NCI-H2107 treated with DMSO at 0.1 percent for 48 hours (cell line): ENCODE measurements at regions not wholly inside any gene's neighbourhood (a gene's known extent, or its start where the extent isn't known, plus 50 kb on each side); places are given as distances from the start of the nearest gene placed in this dataset.

Source experiments
- DNase-seq: peaks from one replicate; lab custom pipeline; 2025; ENCODE audit not compliant: unreplicated experiment; lab: John Stamatoyannopoulos, UW

DNA sequence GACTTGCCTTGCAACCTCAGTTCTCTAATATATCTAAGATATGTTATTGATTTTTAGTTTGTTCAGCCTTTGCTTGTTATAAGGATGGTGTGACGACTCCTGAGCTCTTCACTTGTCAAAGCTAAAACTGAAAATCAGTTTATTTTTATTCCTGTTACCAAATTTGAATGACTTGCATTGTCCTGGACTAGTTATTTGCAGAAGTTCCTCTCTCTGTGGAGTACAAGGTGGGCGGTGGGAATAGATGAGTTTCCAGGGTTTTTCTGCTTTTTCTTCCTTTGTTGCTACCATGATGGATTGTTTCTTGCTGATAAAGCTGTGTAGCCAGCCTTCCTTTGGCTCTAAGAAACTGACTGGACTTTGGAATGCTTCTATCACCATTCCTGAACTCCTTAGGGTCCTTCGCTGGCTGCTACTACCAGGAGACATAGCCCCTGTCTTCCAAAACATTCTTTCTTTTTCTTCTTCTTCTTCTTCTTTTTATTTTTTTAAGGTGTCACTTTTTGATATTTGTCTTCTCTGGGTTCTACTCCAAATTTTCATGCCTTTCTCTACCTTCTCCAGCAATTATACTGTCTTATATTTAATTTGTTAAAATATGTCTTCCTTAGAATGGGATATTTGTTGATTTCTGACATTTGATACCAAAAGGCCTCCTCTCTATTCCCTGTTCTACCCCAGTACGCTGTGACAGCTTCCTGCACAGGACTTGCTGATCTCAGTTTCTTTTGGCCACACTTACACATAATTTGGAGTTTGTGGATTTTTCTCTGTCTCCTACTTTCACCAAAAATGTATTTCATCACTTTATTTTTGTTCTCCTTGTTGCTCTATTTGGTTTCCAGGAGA is 145.1 kb upstream of the THRB start:
- DNase-seq = no peak

DNA sequence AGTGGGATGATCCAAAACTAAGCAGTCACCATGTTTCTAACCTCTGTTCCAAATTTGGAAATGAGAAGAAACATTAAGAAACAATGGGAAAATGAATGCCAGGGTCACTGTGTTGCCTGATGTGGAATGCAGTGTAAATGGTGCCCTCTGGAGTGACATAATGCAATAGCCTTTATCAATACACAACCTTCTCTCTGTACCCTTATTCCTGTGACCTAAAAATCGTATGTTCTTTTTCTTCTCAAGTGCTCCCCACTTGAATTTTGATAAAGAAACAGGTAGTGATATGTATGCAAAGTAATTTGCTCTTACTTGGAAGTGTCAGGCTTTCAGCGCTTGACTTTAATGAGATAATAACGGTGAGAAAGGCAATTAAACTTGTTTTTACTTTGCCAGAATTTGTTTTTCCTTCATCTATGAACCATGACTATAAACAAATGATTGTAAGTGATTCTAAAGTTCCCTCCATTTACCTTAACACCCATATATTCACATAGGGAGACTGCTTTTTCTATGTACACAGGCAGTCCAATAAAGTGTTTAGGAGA is 145.8 kb upstream of the THRB start:
- peak; percentile 20 for DNase-seq

DNA sequence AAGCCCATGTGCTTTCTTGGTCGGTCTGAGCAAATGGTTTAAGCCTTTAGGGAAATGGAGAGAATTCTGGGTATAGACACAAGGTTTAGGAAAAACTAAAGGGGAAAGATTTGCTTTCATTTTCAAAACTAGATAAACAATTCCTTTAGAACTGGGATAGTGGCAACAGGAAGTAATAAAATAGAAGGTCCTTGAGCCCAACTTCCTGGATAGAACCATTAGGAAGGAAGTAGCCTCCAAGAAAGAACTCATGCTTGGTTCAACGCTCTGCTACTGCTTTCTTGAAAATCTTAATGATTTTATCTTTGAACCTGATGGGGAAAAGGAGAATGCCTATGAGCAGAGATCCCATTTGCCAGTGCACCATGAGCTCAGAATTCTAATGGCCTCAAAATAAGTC is 147.0 kb upstream of the THRB start:
- no peak for DNase-seq

DNA sequence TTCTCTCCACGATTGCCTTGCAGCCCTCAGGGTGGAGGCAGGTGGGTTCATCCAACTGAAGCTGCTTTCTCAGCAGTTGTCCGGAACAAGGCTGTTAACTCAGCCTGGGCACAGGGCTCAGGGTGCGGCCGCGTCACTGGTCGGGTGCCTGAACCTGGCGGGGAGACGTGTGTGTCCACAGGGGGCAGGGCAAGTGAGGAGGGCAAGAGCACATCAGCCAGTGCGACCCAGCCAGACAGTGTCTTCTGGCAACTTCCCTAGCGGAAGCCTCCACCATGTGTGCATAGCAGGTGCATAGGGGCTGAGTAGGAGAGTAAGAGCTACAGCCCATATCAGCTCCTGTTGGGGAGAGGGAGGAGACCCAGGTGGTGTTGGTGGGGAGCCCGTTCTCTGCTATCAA is 150.4 kb upstream of the THRB start:
- no peak for DNase-seq

DNA sequence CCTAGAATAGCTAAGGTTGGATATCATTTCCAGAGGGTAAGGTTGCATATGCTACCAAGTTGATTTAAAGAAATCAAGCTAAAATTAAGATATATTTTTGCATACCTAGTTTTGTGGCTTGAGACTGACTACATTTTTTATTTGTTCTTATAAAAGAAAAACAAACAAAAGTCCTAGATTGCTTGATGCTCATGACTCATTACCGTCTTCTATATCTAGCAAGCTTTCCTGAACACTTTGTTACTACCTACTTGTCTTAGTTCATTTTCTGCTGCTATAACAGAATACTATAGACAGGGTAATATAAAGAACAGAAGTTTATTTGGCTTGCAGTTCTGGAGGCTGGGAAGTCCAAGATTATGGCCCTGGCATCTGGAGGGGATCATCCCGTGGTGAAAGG is 152.1 kb upstream of the THRB start:
- no peak for DNase-seq

DNA sequence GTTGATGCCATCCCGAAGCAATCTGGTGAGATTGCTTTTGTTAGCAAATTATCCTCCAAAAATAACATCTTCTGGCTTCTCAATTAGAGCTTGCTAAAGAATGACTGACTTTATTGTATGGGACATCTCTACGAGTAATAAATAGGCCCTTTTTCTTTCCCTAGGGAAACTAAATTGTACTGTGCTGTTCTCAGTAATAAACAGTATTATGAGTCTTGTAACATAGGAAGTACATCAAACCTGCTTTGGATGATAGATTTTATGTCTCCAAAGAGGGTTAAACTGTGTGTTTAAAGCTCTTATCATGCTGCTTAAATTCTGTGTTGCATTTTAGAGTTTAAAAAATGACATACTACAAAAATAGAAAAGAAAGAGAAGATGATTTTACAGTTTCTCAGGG is 153.4 kb upstream of the THRB start:
- no peak for DNase-seq

DNA sequence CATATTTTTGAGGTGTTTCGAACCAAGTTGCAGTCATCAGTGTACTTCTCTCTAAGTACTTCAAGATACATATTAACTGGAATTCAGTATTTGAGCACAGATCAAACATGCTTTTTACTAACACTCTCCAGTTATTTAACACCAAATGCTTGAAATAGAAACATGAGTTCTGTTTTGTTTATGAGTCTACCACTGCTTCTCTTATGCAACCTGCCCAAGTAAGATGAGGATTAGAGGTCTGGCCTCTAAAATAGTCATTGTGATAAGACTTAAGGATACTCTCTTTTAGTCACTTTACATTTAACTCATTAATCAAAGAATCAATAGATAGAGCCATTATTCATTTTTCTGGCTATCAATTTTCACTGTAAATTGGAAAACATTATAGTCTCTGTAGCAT is 156.2 kb upstream of the THRB start:
- no peak for DNase-seq

DNA sequence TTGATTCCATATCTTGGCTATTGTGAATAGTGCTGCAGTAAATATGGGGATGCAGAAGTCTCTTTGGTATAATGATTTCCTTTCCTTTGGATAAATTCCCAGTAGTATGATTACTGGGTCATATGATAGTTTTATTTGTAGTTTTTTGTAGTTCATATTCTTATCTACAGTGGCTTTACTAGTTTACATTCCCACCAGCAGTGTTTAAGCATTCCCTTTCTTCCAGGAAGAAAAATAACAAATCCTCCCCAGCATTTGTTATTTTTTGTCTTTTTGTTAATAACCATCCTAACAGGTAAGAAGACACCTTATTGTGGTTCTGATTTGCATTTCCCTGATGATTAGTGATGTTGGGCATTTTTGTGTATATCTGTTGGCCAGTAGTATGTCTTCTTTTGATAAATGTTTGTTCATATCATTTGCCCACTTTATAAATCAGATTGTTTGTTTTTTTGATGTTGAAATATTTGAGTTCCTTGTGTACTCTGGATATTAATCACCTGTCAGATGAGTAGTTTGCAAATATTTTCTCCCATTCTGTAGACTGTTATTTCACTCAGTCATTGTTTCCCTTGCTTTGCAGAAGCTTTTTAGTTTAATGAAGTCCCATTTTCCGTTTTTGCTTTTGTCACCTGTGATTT is 163.3 kb upstream of the THRB start:
- DNase-seq = no peak

DNA sequence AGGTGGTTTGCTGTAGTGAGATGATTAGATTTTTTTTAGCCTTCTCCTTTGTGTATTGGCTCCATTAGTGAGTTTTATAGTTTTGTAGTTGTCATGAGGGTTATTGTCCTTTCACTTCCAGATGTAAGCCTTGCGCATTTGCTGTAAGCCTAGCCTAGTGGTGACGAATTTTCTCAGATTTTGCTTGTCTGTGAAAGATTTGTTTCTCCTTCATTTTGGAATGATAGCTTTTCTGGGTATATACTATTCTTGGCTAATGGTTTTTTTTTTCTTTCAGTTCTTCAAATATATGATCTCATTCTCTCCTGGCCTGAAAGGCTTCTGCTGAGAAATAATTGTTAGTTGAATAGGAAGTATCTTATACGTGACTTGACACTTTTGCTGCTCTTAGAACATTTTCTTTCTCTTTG is 166.5 kb upstream of the THRB start:
- no peak for DNase-seq

DNA sequence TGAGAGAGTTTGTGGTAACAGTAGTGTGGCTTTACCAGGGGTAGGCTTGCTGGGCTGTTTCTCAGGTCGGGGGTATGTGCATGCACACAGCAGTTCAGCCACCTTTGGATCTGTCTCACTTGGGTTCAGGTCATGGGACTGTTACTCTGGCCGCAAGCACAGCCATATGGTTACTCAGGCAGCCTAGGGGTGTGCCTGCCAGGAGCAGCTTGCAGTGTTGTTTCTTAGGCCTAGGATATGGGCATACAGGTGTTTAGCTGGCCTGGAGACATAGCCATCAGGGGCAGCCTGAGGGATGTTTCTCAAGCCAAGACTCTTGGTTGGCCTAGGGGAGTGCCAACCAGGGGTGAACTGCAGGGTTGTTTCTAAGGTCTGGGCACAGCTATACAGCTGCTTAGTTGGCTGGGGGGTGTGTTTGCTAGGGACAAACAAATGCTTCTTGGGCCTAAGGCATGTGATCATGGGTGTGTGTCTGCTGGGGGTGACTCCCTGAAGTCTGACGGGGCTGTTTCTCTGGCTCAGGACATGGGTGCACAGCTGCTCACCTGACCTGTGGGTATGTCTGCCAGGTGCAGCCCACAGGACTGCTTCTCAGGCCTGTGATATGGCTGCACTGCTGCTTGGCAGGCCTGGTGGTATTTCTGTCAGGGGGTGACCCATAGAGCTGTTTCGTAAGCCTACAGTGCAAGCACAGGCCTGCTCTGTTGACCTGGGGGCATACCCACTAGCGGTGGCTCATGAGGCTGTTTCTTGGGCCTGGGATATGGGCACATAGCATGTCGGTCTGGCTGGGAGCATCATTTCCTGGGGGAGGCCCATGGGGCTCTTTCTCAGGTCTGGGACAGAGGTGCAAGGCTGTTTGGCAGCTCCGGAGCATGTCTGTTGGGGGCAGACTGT is 168.0 kb upstream of the THRB start:
- no peak for DNase-seq

DNA sequence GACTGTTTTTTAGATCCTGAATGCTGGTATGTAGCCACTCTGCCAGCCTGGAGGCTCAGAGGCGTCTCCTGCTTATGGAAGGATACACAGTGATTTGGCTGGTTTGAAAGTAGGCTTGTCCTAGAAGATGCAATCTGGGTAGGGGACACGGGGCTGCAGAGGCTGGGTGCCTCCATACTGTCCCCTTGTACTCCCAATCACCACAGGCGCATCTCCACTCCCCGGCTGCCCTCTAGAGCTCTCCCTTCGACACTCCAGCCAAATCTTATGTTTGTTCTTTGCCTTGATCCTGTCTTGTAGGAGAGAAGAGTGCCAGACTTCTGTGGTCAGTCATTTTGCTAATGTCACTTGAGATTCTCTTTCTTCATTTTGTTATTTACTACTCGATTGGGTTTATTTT is 168.8 kb upstream of the THRB start:
- no peak for DNase-seq

DNA sequence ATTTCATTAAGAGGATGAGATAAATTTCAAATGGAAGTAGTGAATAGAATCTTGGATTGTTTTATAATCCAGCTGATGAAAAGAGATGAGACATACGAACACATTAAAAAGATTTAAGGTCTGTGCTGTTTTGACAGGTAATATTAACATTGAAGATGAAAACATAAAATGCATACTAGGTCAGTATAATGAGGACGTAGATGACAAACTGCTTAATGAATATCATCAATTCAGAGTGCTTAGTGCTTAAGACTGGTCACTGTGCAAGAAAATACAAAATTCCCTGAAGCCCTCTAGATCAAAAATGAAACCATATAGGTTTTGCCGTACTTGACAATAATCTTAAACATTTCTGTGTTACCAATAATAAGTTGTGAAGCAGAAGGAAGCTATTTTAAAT is 173.4 kb upstream of the THRB start:
- no peak for DNase-seq

DNA sequence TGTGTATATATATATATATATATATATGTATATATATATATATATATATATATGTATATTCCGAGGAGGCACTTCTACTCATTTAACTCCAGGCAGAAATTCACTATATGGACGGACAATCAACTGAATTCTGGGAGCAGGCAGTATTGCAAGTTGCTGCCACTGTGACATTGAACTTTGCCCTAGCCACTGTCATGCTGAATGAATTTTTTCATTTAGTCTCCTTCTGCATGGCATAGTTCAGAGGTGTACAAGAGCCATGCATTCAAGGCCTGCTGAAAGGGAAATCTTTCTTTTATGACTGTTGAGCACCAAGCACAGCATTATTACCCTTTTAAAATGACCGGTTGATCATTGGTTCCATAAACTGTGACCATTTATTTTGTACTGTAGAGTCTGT is 176.2 kb upstream of the THRB start:
- no peak for DNase-seq

DNA sequence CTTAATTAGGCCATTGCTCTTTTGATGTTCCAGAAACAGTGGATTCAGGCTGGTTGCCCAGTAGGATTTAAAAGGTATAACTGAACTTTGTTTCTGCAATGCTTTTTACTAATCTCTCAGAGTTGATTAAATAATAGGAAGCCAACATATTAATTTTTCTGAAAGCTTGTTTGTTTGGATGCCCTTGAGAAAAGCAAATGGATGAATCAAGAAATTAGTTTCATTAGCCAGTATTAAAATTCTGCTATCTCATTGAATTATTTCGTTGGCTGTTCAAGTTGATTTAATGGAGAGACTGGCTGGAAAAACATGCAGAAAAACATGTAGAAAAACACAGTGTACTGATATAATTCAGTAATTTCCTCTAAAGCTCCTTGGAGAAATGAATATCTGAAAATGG is 178.9 kb upstream of the THRB start:
- DNase-seq = no peak

DNA sequence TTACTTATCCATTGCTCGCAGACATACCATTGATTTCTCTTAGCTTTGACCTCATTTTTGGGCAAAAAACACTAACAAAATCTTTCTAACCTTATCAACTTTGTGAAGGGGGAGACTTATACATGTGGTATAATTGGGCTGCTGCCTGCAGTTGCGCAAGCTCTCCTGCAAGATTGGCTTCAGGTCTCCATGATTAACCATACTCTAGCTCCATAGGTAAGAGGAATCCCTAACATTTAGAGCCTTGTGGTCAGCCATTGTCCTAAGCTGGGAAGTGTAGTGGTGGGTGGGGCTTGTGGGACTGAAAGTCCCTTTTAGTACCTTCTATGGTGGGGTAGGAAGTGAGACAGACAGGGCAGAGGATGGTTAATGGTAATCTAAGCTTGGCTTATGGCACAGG is 179.6 kb upstream of the THRB start:
- no peak for DNase-seq

DNA sequence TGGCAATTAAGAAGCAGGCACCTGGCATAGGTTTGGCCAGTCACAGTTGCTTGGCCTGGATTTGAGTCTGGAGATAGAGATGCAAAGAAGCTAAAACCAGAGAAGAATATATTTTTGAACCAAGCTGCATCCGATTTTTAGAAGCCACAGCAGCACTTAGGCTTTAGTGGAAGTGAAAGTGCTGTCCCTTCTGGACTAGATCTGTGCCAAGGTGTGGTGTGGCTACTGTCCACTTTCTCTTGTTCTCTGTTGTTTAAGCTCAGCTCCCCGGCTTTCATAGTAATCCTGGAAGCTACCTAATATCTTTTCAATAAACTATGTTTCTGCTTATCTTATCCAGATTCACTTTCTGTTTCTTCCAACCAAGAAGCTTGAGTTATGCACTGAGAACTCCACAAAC is 183.4 kb upstream of the THRB start:
- no peak for DNase-seq

DNA sequence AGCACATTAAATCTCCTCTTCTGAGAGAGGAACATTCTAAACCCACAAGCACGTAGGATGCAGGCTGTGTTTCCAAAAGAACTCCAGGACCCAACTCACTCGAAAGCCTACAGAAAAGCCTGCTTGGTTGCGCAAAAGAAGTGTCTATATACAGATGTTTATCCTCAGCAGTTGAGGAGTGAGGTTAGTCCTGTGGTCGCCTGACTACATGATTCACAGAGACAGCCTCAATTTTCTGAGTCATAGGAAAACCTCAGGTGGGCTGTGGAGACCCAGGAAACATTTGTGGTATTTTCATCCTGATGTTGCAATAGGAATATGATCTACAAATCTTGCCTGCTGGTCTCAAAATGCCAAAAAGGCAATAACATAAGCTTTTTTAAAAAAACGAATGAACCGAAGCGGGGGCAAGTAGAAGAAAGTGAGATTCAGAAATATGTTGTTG is 183.8 kb upstream of the THRB start:
- no peak for DNase-seq

DNA sequence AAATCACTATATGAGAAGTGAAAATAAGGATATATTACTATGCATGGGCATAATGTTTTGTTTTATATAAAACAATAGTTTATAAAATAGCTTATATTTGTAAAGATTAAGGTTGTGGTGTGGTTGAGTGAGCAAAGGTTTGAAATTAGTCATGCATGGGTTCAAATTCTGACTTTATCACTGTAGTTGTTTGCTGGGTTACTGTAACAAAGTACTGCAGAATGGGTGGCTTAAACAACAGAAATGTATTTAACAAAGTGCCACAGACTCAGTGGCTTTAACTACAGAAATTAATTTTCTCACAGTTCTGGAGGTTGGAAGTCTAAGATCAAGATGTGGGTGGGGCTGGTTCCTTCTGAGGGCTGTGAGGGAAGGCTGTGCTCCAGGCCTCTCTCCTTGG is 184.8 kb upstream of the THRB start:
- no peak for DNase-seq

DNA sequence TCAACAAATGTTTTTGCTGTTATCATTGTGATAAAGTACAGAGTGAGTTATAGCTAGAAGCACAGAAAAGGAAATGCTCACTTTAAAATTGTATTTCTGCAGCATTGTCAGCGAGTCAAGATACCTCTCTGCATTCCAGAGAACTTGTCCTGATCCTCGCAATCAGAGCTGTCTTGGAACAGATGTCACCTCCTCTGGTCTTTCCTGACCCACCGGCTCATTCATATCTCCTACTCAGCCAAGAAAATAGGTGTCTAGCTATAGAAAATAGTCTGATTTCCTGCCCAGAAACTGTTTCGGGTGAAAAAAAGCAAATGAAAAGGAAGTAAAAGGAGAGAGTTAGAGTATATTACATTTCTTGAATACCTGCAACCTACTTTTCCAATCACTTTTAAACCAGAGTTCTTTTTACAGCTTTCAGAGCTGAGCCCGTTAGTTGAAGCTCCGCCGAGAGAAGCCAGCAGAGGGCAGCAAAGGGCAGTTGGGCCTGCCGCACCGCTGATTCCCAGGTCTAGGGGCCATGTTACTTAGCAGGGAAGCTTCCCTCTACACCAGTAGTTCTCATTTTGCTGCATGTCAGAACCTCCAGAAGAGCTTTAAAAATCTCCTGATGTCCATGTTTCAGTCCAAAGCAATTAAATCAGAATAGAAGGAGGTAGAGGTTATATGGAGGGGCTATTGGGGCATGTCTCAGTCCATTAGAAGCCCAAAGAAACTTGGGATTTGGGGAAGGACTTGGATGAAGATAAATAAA is 185.7 kb upstream of the THRB start:
- no peak for DNase-seq

DNA sequence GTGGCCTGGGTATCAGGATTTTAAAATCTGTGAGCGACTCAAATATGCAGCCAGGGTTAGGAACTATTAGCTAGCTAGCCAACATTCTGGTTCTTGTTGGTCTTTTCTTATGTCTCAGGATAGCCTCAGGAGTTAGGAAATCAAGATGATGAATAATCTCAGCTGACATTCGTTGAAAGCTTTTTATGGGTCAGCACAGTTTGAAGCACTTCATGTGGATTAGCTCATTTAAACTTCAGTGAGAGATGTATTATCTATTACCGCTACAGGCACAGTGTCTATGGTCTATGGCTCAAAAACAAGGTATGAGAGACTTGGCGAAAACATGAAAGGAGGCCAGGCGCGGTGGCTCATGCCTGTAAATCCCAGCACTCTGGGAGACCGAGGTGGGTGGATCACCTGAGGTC is 187.5 kb upstream of the THRB start:
- DNase-seq = no peak

DNA sequence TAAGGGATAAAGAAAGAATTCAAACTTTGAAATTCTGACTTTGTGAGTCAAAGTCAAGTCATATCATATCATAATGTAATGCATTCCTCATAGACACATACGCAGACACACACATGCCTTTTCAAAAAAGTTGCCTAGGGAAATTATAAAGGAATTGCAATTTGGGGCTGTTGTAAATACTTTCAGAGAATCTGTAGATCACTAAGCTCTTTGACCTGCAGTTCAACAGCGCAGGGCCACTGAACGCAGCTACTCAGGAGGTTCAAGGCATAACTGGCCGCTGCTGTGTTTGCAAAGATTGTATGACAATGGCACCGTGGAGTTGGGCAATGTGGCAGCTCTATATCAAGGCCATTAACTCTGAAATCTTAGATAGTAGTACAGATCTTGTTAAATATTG is 188.4 kb upstream of the THRB start:
- DNase-seq = no peak
